Esophagus (tissue), 2 donors: ENCODE measurements at regions not wholly inside any gene's neighbourhood (a gene's known extent, or its start where the extent isn't known, plus 50 kb on each side); places are given as distances from the start of the nearest gene placed in this dataset.

Experiments
- H3K27ac ChIP-seq, 2 donors: one replicate each; pipeline ENCODE4 v1.5.1; 2013; ENCODE audit warnings: low read depth in 2 of 2, mild to moderate bottlenecking in 2 of 2, inconsistent platforms in 1 of 2, low read length in 1 of 2, moderate library complexity in 1 of 2
- H3K27me3 ChIP-seq, 2 donors: one replicate each; pipeline ENCODE4 v1.6.1; 2013; ENCODE audit warnings: low read length in 2 of 2, control low read depth in 1 of 2, mild to moderate bottlenecking in 1 of 2; ENCODE audit not compliant: insufficient read depth in 2 of 2, control insufficient read depth in 1 of 2
- H3K36me3 ChIP-seq, 2 donors: one replicate each; pipeline ENCODE4 v1.6.1; 2013; ENCODE audit warnings: low read length in 1 of 2; ENCODE audit not compliant: control insufficient read depth in 2 of 2, insufficient read depth in 2 of 2
- H3K4me1 ChIP-seq, 2 donors: one replicate each; pipeline ENCODE4 v1.6.1; 2013; ENCODE audit warnings: low read length in 1 of 2; ENCODE audit not compliant: control insufficient read depth in 2 of 2, insufficient read depth in 2 of 2
- H3K4me3 ChIP-seq, 2 donors: one replicate each; pipeline ENCODE4 v1.5.1; 2013; ENCODE audit warnings: low read length in 2 of 2, mild to moderate bottlenecking in 2 of 2, low read depth in 1 of 2, moderate library complexity in 1 of 2
- H3K9me3 ChIP-seq, 2 donors: one replicate each; pipeline ENCODE4 v1.6.1; 2013; ENCODE audit warnings: mild to moderate bottlenecking in 2 of 2, low read depth in 1 of 2, low read length in 1 of 2, moderate library complexity in 1 of 2; ENCODE audit not compliant: control insufficient read depth in 2 of 2, insufficient read depth in 1 of 2
- WGBS, 2 donors: extraction: QIAGEN DNeasy Blood & Tissue Kit; methylation state at CpG; one replicate each; pipeline ENCODE4 v1.1.7; 2013; 5-methylcytosine and 5-hydroxymethylcytosine counted together
- donor health status: healthy with polysubstance abuse.
- donor health status: Bipolar disorder and iron deficiency.

DNA sequence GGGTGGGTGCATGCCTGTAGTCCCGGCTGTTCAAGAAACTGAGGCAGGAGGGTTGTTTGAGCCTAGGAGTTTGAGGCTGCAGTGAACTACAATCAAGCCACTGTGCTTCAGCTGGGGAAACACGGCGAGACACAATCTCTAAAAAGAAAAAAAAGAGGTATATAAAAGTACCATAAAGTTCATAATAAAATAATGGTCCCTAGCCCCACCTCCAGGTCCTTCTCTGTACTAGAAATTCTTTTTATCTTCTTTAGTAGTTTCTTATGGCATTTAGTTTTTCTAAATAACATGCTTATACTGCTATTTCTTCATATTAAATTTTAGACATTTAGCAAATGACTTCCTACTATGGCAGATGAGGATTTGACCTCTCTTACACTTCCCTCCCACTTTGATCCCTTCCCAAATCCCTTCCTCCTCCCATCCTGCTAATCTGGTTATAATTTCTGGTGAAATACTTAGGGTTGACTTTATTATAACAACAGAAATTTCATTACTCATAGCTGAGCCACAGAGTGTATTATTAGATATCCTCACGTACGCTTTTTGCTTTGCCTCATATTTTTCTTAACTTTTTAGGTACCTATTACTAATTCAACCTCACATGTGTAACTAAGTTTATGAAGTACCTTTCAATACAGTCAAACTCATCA is 94.7 kb downstream of the SLC41A2 start:
- Histone ChIP-seq H3K36me3 (no peaks in the 10 kb centered on the region), H3K9me3 (no peaks in the 10 kb centered on the region), H3K27ac (peak overlapping the region in 1 of 2 donors; percentile 49), H3K4me1 (no peaks in the 10 kb centered on the region), H3K4me3 (no peak overlapping the region), H3K27me3 (no peaks in the 10 kb centered on the region)
- WGBS, 2 donors, result 73 to 76% methylated on average over 5 of the region's 5 CpGs

DNA sequence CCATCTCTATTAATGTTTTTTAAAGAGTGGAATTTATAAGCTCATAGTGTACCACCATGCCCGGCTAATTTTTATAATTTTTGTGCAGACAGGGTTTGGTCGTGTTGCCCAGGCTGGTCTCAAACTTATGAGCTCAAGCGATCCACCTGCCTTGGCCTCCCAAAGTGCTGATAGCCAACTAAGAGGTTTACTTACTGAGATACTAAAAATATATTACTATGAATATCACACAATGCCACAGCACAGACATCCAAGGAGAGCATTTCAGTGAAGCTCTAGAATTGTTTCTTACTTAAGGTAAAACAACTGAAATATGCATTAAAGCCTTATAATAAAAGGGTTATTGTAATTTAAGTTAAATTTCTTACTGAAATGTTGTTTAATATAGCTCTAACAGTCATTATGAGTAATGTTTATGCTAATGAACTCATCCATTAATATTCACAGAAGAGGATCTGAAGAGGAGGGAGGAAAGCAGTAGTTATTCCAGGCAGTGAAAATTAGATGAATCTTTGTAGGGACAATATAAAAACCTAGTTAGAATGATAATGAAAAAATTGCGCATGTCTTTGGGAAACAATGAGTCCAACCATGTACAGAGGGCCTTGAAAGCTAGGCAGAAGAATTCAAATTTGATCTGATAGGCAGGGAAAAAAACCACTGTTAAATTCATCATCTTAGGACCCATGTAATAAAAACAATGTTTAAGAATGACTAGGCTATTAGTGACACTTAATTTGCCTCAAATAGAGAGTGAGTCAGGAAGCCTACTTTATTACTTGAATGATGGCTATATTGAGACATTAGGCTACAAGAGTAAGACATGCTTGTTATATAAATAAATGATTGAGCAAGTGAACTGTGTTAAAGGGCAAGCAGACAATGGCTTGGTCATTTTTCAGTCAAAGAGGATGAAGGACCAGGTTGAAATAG is 99.2 kb downstream of the SLC41A2 start:
- Histone ChIP-seq H3K4me1 (no peaks in the 10 kb centered on the region), H3K27ac (no peak overlapping the region), H3K36me3 (no peaks in the 10 kb centered on the region), H3K4me3 (no peak overlapping the region), H3K9me3 (no peaks in the 10 kb centered on the region), H3K27me3 (no peaks in the 10 kb centered on the region)
- 95% methylated on average over 4 of the region's 4 CpGs for WGBS, 2 donors

DNA sequence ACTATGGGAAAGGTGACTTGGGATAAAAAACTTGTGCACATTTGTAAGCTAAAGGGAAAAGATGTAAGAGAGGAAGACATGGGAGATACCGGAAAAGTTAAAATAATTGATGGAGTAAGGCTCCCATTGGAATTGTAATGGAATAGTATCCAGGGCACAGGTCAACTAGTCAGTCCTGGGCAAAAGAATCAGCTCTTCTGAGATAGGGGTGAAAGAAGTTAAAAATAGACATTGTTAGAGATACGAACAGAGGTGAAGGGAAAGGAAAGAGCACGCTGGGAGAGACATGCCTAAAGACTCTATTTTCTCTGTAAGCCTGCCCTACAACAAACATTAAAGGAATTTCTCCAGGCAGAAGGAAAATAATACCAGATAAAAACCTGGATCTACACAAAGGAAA is 101.6 kb downstream of the SLC41A2 start:
- H3K27me3 ChIP-seq, result no peaks in the 10 kb centered on the region
- no peak overlapping the region for H3K4me3 ChIP-seq
- no peak overlapping the region for H3K27ac ChIP-seq
- H3K9me3 ChIP-seq, result no peaks in the 10 kb centered on the region
- H3K4me1 ChIP-seq, result no peaks in the 10 kb centered on the region
- H3K36me3 ChIP-seq, result no peaks in the 10 kb centered on the region
- WGBS, 2 donors, result 84 to 89% methylated on average over 3 of the region's 3 CpGs

DNA sequence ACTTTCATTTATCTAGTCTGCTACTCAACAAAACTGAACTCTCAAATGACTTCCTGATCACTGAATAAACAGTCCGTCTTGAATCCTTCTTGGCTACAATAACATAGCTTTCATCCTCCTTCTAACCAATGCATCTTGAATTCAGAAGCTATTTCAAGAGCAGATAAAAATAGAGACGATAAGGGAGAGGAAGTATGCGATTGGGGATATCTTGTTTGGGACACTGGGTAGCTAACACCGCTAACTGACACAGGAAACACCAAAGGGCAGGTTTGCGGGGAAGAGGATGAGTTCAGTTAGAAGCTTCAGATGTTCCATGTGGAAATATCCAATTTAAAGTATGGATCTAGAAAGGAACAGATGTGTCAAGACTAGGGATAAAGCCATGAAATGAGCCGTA is 102.5 kb downstream of the SLC41A2 start:
- H3K4me3 ChIP-seq, result no peak overlapping the region
- H3K27me3 ChIP-seq, result no peaks in the 10 kb centered on the region
- H3K9me3 ChIP-seq, result no peaks in the 10 kb centered on the region
- H3K36me3 ChIP-seq, result no peaks in the 10 kb centered on the region
- no peaks in the 10 kb centered on the region for H3K4me1 ChIP-seq
- no peak overlapping the region for H3K27ac ChIP-seq
- 75 to 77% methylated on average over 6 of the region's 6 CpGs for WGBS, 2 donors

DNA sequence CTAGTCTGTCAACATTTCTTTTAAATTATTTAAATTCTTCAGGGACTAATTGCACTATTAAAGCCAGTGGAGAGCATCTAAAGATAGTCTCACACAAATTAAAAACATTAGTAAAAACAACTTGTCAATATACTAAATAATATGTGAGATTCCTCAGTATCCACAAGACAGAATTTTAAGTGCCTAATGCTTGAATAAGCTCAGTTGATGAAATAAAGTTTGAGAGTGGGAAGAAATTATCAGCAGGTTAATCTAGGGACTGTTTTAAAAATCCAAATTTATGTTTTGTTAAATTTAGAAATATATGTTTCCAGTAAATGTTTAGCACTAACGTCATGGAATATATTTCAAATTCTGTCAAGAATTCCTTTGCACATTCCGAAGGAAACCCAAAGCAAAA is 105.2 kb downstream of the SLC41A2 start:
- WGBS, 2 donors, result 90 to 92% methylated on average over 2 of the region's 2 CpGs
- Histone ChIP-seq H3K4me1 (no peaks in the 10 kb centered on the region), H3K27ac (no peak overlapping the region), H3K36me3 (no peaks in the 10 kb centered on the region), H3K4me3 (no peak overlapping the region), H3K9me3 (no peaks in the 10 kb centered on the region), H3K27me3 (no peaks in the 10 kb centered on the region)

DNA sequence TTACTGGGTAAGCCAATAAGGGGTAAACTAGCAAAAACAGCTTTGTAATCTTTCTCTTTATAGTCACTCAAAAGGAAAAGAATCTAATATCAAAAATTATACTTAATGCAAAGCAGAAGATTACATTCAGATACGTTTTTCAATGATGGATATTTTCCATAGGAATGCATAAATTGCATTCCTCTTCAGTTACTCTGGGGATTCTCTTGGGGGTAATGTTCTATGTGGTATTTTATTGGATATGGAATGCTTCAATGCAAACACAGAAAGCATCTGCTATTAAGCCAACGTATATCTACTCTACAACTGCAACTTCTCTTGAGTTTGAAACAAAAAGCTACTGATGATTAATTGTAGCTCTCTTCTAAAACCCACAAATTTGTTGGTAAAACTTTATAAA is 106.0 kb downstream of the SLC41A2 start:
- 60 to 65% methylated on average over 2 of the region's 2 CpGs for whole genome bisulfite sequencing, 2 donors
- Histone ChIP-seq H3K27me3 (no peaks in the 10 kb centered on the region), H3K27ac (no peak overlapping the region), H3K9me3 (no peaks in the 10 kb centered on the region), H3K4me1 (no peaks in the 10 kb centered on the region), H3K36me3 (no peaks in the 10 kb centered on the region), H3K4me3 (no peak overlapping the region)

DNA sequence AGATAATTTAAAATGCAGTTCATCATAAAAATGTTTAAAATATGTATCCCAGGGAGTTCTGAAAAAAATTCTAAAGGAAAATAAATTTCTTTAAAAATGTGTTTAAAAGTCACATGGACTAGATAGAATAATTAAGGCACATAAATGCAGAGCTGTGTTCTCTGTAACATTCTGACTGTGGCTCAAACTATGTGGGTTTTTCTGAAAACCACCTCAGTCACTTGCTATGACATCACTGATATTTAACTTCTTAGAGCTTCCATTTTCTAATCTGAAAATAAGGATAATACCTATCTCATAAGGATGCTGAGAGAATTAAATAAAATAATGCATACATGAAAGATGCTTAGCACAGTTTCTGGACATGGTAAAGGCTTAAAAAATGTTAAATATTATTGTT is 107.3 kb downstream of the SLC41A2 start:
- Histone ChIP-seq H3K27ac (no peak overlapping the region), H3K27me3 (no peaks in the 10 kb centered on the region), H3K36me3 (no peaks in the 10 kb centered on the region), H3K9me3 (no peaks in the 10 kb centered on the region), H3K4me1 (no peaks in the 10 kb centered on the region), H3K4me3 (no peak overlapping the region)

DNA sequence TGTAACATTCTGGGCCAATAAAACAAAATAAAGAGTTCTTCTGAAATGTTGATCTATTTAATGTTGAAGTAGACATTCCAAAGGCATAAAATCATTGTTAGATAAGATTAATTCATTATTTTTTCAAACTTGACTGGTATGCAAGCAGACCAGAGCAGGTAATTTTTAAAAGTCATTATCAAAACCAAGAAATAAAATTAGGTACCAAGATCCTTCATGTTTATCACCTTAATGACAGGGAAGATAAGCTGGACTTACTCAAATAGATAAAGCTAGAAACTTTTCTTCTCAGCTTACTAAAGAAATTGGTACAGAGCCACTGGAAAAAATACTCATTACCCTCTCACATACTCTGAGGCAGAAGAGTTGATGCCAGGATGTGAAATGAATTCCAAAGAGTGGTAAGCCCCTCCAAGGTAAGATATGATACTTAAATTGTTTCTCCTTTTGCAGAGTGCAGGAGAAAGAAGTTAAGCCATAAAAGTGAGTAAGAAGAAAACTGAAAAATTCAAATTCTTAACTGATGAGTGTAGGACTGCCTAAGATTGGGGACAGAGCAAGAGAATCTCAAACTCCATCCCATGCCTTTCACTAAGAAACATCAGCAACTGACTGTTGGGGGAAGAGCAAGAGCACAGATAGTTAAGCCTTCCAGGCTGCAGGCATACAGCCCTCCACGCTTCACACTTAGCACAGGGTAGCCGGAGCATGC is 111.9 kb downstream of the SLC41A2 start:
- no peak overlapping the region for H3K27ac ChIP-seq
- H3K4me1 ChIP-seq, result no peaks in the 10 kb centered on the region
- no peaks in the 10 kb centered on the region for H3K36me3 ChIP-seq
- no peak overlapping the region for H3K4me3 ChIP-seq
- no peaks in the 10 kb centered on the region for H3K9me3 ChIP-seq
- 96% methylated on average over 2 of the region's 2 CpGs for WGBS, 2 donors
- no peaks in the 10 kb centered on the region for H3K27me3 ChIP-seq

DNA sequence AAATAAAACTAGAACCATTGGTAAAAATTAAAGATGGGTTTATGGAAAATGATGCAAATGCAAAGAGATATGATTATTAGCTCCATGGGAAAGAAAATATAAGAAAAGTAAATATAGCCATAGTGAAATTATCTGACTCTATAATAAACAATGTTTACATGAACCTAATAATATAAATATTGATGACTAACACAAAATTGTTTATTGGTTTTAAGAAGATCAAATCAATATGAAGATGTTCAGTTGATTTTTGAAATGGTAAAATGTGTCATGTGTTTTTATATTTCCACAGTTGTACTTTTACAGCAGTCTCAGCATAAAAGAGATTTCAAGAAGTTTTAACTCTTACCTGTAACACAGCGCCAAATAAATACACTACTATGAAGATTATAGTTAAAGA is 114.0 kb downstream of the SLC41A2 start:
- WGBS, 2 donors, result 100% methylated on average over 1 of the region's 1 CpG
- Histone ChIP-seq H3K27ac (no peak overlapping the region), H3K4me1 (no peaks in the 10 kb centered on the region), H3K36me3 (no peaks in the 10 kb centered on the region), H3K9me3 (no peaks in the 10 kb centered on the region), H3K4me3 (no peak overlapping the region), H3K27me3 (no peaks in the 10 kb centered on the region)
